COR-L47 (cell line): ENCODE measurements at regions not wholly inside any gene's neighbourhood (a gene's known extent, or its start where the extent isn't known, plus 50 kb on each side); places are given as distances from the start of the nearest gene placed in this dataset.

ENCODE experiments used
- DNase-seq: peaks from one replicate; lab custom pipeline; 2025; lab: John Stamatoyannopoulos, UW

DNA sequence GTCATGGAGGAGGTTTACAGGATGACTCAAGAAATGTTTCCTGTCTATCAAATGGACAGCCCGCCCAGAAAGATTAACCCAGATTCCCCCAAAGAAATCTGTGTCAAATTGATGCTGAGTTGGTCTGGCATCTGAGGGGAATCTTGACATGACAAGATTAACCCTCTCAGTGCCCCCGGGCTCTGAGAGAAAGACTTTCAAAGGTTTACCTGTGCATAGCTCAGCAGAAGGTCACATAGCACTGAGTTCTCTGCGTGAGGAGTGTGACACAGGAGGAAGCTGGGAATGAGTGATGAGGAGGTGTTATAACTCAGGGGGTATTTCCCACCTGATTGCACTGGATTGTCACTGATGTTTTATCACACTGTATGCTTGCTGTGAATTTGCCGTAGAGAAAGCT, 601.2 kb downstream of the DHX35 start:
- no peak for DNase-seq

DNA sequence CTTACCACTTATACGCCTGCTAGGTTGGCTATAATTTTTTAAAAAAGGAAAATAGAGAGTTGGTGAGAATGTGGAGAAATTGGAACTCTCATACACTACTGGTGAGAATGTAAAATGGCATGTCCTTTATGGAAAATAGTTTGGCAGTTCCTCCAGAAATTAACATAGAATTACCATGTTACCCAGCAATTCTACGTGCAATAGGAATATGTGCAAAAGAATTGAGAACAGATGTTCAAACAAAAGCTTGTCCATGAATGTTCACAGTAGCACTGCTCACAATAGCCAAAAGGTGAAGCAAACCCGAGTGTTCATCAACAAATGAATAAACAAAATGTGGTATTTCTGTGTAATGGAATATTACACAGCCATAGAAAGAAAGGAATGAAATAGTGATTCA, 592.2 kb downstream of the DHX35 start:
- no peak for DNase-seq

DNA sequence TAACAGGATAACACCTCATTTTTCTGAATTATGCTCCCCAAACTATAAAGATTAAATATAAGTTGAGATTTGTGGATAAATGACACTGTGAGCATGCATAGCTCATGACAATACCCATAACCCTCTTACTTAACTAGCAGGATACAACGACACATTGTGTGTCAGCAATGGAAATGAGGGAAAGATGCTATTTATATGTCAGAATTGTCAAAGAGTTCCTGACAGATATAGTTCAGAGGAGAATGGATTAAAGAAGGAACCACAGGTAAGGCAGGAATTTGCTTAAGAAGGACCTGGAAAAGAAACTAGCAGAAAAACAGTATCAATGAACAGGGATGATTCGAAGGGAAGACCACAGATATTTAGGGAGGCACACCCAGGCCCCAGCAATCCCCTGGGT, 591.0 kb downstream of the DHX35 start:
- DNase-seq = no peak

DNA sequence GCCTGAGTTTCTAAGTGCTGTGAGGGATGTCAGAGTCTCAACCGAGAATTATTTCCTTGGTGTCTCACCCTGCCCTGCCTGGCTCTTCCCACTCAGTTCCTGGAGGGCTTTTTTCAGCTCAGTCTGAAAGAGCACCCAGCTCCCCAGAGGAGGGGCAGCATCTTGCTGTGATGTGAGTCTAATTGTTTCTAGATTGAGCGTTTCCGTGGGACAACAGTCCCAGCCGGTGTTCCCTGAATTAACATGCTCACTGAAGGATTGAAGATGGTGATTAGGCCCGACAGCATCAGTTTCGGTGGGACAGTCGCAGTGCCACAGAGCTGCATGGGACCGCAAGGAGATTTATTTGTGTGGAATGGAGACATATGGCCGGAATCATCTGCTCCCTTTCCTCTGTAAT, 587.6 kb downstream of the DHX35 start:
- no peak for DNase-seq

DNA sequence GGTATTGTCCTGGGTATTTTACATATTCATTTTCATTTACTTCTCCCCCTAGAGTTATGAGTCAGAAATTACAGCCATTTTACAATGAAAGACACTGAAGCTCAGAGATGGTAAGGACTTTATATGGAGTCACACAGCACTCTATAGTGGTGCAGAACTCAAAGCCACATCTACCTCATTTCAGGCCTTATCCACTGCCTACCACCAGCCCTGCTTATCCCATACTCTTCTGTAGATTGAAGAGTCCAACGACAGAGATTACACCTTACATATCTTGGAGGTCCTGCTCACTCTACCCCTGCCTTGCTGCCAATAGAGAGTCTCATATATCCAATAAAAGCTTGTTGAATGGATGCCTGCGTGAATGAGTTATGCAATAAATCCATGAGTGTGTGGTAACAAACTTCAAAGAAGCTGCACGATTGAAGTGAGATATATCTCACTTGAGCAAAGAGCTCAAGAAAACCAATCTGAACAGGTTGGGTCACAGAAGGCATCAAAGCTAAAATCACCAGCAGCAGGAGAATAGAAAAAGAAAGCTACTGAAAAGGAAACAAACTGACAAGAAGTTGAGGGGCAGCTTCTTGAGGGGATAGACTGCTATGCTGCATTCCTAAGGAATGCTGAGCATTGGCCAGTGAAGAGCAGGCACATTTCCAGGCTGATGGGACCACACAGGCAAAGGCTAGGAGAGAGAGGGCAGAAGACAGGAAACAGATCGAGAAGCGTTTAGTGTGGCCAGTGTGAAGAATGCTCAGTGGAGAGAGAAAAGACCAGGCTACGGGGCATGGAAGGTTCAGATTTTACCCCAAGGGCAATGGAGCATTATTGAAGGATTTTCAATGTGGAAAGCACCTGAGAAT, 585.6 kb downstream of the DHX35 start:
- no peak for DNase-seq

DNA sequence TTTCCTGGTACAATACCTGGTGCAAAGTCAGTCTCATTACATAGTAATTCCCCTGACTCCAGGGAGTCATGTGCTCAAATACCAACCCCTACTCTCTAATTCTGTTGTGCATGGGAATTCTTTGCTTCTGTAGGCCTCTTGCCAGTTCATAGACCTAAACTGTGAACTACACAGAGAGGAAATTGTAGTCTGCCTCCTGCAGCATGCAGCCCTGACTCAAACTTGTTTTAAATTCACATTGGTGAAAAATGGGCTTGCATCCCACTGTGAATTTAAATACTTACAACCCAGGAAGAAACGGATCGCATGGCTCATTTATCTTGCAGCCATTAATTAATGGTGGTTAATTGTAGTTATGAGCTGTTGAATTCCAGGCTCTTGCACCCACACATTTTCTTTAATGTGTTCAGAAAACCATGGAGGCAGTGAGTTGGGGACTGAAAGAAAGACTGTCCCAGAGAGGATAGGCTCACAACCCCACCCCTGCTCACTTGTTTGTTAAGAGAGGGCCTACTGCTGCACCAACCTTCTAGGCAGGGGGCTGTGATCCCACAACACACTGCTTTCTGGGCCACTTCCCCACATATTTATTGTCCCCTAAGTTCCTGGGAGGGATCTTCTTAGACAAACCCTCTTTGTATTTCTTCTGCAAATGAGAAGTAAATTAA, 579.1 kb downstream of the DHX35 start:
- DNase-seq = no peak

DNA sequence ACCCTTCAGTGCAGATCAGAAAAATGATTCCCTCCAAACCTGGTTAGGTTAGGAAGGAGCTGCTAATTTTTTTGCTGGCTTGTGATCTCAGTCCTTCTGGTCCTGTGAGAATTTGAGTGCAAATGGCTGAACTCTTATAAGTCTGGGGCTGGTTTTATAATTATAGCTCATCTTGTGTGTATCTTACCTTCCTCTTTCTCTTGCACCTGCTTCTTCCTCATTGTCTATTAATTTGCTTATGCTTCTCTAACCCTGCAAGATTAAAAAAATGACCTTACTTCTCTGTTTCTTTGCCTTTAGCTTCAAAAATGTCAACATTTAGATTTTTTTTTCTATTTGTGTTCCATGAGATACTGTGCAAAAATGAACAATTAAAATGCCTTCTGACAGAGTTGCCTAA, 576.2 kb downstream of the DHX35 start:
- DNase-seq = no peak

DNA sequence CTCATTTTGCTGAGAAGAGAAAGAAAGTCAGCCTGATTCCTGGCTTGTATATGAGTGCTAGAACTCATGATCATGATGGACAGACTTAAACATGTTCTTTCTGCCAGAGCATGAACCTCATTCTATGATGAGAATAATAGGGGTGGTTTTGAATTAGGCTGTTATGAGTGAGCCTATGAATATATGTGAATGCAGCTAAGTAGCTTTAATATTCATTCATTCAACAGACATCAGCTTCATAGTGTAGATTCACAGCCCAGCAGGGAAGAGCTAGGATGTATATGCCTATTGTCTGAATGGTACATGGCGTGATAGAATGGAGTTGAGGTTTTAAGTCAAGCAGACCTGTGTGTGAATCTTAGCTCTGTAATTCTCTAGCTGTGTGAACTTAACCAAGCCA, 573.2 kb downstream of the DHX35 start:
- no peak for DNase-seq

DNA sequence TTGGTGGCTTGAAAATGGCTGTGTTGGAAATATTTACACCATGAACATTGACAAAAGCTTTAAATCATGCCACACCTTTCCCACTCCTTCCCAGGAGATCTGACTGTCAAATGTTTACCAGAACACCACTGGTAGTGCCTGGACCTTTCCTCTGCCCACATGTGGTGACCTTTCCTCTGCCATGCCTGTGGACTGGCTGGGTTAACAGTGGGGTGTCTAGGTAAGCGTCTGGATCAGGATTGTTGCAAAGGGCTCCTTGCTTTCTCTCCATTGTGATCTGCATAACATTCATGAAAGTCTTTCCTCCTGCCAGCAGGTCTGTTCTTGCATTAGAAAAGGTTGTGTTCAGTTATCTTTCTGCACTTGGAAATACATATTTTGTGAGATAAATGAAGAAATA, 572.7 kb downstream of the DHX35 start:
- DNase-seq = no peak

DNA sequence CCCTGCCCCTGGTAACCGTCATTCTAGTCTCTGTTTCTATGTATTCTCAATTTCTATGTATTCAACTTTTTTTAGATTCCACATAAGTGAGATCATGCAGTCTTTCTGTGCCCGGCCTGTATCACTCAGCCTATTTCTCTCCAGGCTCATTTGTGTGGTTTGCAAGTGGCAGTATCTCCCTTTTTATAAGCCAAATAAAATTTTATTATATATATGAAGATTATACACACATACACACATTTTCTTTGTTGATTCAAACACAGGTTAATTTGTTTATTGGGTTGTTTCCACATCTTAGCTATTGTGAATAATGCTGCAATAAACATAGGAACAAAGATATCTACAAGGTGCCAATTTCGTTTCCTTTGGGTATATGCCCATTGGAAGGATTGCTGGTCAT, 571.7 kb downstream of the DHX35 start:
- no peak for DNase-seq

DNA sequence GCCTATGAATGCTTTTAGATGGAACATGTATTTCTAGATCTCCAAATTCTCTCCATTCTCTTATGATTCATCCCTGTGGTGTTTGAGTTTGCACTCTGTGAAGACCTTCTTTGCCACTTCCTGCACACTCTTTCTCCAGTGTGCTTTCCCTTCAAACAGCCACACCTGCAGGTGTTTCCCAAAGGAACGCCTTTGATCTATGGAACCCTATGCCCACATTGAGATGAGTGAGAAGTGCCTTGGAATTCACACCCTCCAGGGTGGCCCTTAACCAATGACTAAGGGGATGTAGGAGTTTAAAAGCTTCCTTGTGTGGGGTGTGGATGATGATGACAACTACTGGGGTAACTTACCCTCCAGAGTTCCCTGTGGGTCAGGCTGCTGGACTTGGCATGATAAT, 570.1 kb downstream of the DHX35 start:
- no peak for DNase-seq

DNA sequence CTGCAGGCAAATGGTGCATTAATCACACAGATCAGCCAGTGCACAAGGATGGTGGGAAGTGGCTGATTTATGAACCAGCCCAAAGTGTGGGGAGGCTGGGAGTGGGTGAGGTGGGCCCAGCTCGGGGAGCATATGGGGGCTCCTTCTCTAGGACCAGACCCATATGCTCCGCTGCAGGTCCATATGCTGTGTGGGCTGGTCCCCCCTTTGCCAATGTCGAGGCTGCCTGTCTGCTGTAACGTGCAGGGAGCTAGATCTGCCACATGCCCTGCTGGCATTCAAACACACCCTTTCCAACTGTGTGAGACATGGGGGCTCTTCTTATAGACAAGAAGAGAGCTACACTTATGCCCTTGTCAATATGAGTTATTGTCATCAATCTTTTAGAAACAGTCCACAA, 566.3 kb downstream of the DHX35 start:
- no peak for DNase-seq

DNA sequence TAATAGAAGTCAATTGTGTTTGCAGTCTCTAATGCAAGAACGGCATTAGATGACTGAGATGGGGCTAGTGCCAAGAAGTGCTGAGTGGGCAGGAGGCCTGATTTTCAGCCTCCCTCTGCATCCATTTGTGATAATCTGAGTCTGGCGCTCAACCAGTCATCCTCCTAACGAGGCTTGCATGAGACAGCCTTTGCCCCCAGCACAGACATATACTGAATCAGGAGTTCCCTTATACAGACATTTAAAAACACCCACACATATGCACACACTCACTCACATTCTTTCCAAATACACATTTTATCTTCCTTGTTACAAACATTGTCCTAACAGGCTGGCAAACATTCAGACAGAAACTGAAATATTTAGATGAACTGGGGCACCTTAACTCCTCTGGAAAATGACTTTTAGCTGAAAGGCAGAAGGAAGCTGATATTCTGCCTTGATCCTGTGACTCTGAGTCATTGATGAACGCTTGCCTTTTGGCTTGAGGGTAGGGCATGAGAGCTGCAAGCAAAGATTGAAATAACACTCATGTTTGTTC, 562.3 kb downstream of the DHX35 start:
- DNase-seq = no peak

DNA sequence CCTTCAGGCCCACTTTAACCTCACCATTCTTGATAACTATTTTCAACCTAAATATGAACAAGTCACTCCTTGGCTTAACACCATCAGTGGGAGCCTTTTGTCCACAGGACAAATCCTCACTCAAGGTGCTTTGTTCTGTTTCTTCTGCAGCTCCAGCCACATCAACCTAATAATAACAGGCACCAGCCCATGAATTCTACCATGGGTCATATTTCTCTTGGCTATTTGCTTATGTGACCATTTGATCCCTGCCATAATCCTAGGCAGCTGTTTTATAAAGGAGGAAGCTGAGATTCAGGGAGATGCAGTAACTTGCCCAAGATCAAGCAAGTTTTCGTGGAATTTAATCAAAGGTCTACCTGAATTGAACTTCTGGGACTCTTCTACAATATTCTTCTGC, 561.3 kb downstream of the DHX35 start:
- DNase-seq = no peak

DNA sequence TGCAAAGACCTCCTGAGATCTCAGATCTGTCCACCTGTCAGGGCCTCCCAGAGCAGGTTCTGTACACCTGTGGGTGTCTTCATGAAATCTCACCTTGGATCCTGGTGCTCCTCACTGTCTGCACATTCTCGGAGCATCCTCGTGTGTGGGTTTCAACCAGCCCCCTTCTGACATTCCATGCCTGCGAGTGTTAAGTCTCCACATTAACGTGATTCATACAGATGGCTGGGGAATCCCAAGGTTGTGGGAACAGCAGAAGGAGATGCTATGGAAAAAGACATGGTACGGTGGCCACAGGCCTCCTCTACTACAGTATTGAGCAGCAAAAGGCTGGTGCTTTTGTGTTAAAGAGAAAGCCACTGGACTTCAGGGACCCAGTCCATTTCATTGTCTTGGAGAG, 556.5 kb downstream of the DHX35 start:
- DNase-seq = no peak

DNA sequence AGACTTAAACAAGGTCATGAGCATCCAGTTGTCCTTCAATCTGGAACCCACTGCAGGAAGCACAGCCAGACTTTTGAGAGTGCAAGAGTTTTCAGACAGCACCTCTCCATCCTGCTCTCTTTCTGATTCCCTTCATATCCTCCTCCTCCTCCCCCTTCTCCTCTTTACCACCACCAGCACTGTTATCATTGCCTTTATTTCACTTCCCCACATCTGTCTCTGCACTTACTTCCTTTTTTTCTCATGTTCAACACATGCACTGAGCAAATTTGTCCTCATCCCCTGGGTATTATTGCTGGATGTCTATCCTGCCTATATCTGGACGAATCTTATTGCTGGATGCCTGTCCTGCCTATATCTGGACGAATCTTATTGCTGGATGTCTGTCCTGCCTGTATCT, 554.8 kb downstream of the DHX35 start:
- DNase-seq = no peak

DNA sequence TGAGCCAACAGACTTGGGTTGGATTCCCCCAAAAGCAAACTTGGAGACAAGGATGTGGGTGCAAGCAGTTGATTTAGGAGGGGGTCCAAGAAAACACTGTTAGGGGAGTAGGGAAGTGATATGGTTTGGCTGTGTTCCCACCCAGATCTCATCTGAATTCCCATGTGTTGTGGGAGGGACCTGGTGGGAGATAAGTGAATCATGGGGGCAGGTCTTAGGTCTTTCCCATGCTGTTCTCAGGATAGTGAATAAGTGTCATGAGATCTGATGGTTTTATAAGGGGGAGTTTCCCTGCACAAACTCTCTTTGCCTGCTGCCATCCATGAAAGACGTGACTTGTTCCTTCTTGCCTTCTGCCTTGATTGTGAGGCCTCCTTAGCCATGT, 542.6 kb downstream of the DHX35 start:
- no peak for DNase-seq

DNA sequence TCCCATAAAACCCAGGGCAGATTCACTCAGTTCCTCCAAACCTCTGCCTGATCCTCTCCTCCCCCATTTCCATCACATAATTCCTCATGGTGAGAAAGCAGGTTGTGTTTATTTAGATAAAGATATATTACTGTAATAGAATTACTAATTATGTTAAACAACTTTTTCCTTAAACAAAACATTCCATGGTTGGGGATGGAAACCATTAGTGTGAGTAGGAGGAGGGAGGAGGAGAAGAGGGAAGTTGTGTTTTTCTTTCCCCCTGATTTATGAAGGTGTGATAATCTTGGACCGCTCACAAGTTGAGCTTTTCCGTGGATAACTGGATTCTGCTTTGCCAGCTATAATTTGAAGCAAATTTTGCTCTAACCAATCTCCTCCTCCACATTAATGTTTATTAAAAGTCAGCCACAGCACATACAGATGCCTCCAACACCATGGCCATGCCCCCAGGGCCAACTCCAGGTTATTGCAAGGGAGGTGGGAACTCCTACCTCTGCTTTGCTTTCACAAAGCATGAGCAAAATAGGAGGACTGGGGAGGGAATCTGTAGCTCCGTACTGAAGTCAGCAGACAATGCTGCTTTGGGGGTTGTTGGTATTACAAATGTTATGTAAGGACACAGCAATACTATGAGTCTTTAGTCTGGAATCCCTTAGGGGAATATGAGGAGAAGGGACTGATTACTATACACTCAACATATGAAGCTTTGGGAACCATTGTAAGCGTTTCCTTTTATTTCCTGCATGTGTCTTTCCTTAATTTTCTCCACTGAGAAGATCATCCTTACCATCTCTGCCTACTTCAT, 542.0 kb downstream of the DHX35 start:
- no peak for DNase-seq

DNA sequence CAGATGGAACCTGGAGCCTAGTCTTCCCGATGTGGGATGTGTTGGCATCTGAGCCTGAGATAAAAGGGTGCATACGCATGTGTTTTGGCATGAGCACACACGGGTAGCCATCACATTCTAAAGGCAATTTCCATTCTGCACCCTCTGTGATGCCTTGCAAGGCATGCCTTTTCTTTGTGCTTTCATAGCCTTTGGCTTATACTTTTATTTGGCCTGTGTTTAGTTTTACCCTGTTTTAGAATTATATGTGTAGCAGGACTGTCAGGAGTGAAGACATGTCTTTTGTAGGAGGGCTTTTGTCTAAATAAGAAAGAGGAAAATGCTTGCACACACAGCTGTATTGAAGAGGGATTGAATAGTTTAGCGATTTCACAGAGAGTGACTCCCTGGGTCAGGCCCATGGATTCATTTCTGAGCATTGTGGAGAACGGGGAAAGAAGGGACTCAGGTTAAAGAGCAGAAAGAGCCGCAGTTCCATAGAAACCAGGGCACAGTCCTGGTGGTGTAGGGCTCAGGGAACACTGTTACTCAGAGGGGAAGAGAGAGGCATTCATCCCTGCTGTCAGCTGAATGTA, 530.2 kb downstream of the DHX35 start:
- DNase-seq = no peak

DNA sequence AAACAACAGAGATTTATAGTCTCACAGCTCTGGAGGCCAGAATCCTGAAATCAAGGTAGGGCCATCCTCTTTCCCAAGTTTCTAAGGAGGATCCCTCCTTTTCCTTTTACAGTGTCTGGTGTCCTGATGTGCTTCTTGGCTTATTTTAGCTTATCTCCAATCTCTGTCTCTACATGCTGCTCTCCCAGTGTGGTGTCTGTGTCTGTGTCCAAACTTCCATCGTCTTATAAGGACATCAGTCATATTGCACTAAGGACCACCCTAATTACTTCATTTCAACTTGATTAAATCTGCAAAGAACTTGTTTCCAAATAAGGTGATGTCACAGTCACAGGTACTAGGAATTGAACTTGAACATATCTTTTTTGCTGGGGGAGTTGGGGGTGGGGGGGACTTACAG, 529.6 kb downstream of the DHX35 start:
- DNase-seq = no peak

DNA sequence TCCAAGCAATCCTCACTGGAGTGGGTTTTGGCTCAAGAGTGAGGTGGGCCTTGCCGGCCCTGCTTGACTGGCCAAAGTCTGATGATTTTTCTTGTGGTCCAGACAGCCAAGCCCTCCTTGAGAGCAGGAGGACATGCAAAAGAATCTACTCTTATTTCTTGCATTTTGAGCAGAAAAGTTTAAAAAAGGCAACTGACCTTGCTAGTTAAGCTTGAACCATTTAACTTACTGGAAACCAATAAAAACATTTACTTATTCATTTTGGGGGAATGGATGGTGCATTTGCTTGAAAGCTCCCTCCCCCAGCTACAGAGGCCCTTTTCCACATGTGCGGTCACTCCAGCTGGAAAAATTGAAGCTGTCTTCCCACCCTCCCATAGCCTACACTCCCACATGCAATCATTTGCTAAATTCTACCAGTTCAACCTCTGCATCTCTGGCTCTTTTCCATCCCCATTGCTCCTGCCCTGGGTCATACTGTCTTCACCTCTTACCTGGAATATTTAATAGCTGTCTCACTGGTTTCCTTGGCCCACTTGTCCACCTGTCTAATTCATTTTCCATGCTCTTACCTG, 527.9 kb downstream of the DHX35 start:
- no peak for DNase-seq
